GM23338 (cell line): ENCODE measurements at regions not wholly inside any gene's neighbourhood (a gene's known extent, or its start where the extent isn't known, plus 50 kb on each side); places are given as distances from the start of the nearest gene placed in this dataset.

ENCODE experiments used
- ATAC-seq: fragments of 200-7000 bp; cut with Tn5 transposase; 3 replicates; pipeline ENCODE4 v1.9.1; 2020
- DNase-seq: peaks from one replicate; pipeline ENCODE4 v3.0.0-alpha.2; 2015; ENCODE audit warnings: low spot score
- H2AFZ ChIP-seq: fragments of 200-600 bp; sonication (generic); 2 replicates; pipeline ENCODE4 v1.8.0; 2016; ENCODE audit warnings: antibody characterized with exemption, mild to moderate bottlenecking, moderate library complexity
- H3F3A ChIP-seq: fragments of 200-600 bp; sonication (generic); replicated peaks from 2 replicates; pipeline ENCODE4 v1.8.0; 2017; ENCODE audit warnings: antibody characterized with exemption, mixed run types, low read depth
- H3K27ac ChIP-seq: fragments of 200-600 bp; sonication (generic); 2 replicates; pipeline ENCODE4 v1.6.1; 2016; ENCODE audit warnings: low read depth
- H3K27me3 ChIP-seq: fragments of 200-600 bp; sonication (generic); 2 replicates; pipeline ENCODE4 v1.8.0; 2016; ENCODE audit warnings: mild to moderate bottlenecking, mixed run types, moderate library complexity; ENCODE audit not compliant: insufficient read depth
- H3K36me3 ChIP-seq: fragments of 200-600 bp; sonication (generic); 2 replicates; pipeline ENCODE4 v1.8.0; 2016; ENCODE audit warnings: mild to moderate bottlenecking; ENCODE audit not compliant: insufficient read depth
- H3K4me1 ChIP-seq: fragments of 200-600 bp; sonication (generic); 2 replicates; pipeline ENCODE4 v1.8.0; 2016; ENCODE audit warnings: mild to moderate bottlenecking, moderate library complexity; ENCODE audit not compliant: insufficient read depth
- H3K4me2 ChIP-seq: fragments of 200-600 bp; sonication (generic); 2 replicates; pipeline ENCODE4 v1.7.1; 2017; ENCODE audit warnings: mixed run types
- H3K4me3 ChIP-seq: fragments of 200-600 bp; sonication (generic); 2 replicates; pipeline ENCODE4 v1.6.1; 2016; ENCODE audit warnings: mixed run types
- H3K79me2 ChIP-seq: fragments of 200-600 bp; sonication (generic); replicated peaks from 2 replicates; pipeline ENCODE4 v1.8.0; 2017; ENCODE audit warnings: mild to moderate bottlenecking; ENCODE audit not compliant: insufficient read depth
- H3K9me2 ChIP-seq: fragments of 200-600 bp; sonication (generic); 2 replicates; pipeline ENCODE4 v1.8.0; 2017; ENCODE audit not compliant: insufficient read depth
- H4K20me1 ChIP-seq: fragments of 200-600 bp; sonication (generic); replicated peaks from 2 replicates; pipeline ENCODE4 v1.8.0; 2017; ENCODE audit warnings: mild to moderate bottlenecking; ENCODE audit not compliant: insufficient read depth
- H3K27ac Mint-ChIP-seq: 2 replicates; pipeline ENCODE4 v1.8.0; 2020; ENCODE audit warnings: inconsistent platforms, mild to moderate bottlenecking, moderate library complexity, mixed read lengths
- H3K27me3 Mint-ChIP-seq: 3 replicates; pipeline ENCODE4 v1.8.0; 2022; ENCODE audit warnings: low read depth, mild to moderate bottlenecking, moderate library complexity, mixed read lengths, inconsistent platforms; ENCODE audit not compliant: insufficient read depth, poor library complexity
- H3K36me3 Mint-ChIP-seq: 3 replicates; pipeline ENCODE4 v1.8.0; 2021; ENCODE audit warnings: low read depth, mild to moderate bottlenecking, inconsistent platforms, moderate library complexity, mixed read lengths
- H3K4me1 Mint-ChIP-seq: 3 replicates; pipeline ENCODE4 v1.8.0; 2020; ENCODE audit warnings: mild to moderate bottlenecking, inconsistent platforms, mixed read lengths
- H3K4me3 Mint-ChIP-seq: 3 replicates; pipeline ENCODE4 v1.8.0; 2021; ENCODE audit warnings: moderate library complexity, mild to moderate bottlenecking, inconsistent platforms, mixed read lengths
- H3K9me3 Mint-ChIP-seq: 3 replicates; pipeline ENCODE4 v1.8.0; 2020; ENCODE audit warnings: moderate library complexity, mild to moderate bottlenecking, inconsistent platforms, mixed read lengths
- CTCF ChIP-seq, 2 experiments: fragments of 200-600 bp in 1 of 2; sonication (generic) in 1 of 2; conservative IDR thresholded peaks; 2 replicates each; pipeline versions ENCODE4 v1.5.1 to v1.6.1; 2016 to 2017; ENCODE audit warnings: antibody characterized with exemption in 2 of 2, low read depth in 2 of 2, mild to moderate bottlenecking in 2 of 2, moderate library complexity in 1 of 2
- ETS1 ChIP-seq: IDR thresholded peaks from 2 replicates; pipeline ENCODE4 v1.6.1; 2016; ENCODE audit warnings: antibody characterized with exemption
- EZH2phosphoT487 ChIP-seq: fragments of 200-600 bp; sonication (generic); IDR thresholded peaks from one replicate; pipeline ENCODE4 v1.8.1; 2018; ENCODE audit warnings: antibody characterized with exemption; ENCODE audit not compliant: unreplicated experiment
- JUNB ChIP-seq: IDR thresholded peaks from one replicate; pipeline ENCODE4 v1.6.1; 2016; ENCODE audit warnings: antibody characterized with exemption; ENCODE audit not compliant: unreplicated experiment
- POLR2AphosphoS5 ChIP-seq: IDR thresholded peaks from 2 replicates; pipeline ENCODE4 v1.6.1; 2016; ENCODE audit warnings: antibody characterized with exemption, low read depth
- STAT1 ChIP-seq: IDR thresholded peaks from one replicate; pipeline ENCODE4 v1.6.1; 2016; ENCODE audit warnings: antibody characterized with exemption; ENCODE audit not compliant: unreplicated experiment
- ZNF114 ChIP-seq: fragments of 250-450 bp; sonication (Bioruptor Pico); IDR thresholded peaks from 2 replicates; pipeline ENCODE4 v1.5.0; 2020; ENCODE audit warnings: mild to moderate bottlenecking, moderate library complexity
- ZNF331 ChIP-seq: fragments of 250-450 bp; sonication (Bioruptor Pico); IDR thresholded peaks from 2 replicates; pipeline ENCODE4 v1.5.0; 2020; ENCODE audit warnings: low read depth, mild to moderate bottlenecking, moderate library complexity
- ZNF462 ChIP-seq: fragments of 250-450 bp; sonication (Bioruptor Pico); IDR thresholded peaks from 2 replicates; pipeline ENCODE4 v1.5.0; 2020; ENCODE audit warnings: mild to moderate bottlenecking, moderate library complexity
- TF ChIP-seq, protein P1 (sequence below): IDR thresholded peaks from one replicate; pipeline ENCODE4 v1.6.1; 2018; ENCODE audit warnings: antibody characterized with exemption; ENCODE audit not compliant: unreplicated experiment

DNA sequence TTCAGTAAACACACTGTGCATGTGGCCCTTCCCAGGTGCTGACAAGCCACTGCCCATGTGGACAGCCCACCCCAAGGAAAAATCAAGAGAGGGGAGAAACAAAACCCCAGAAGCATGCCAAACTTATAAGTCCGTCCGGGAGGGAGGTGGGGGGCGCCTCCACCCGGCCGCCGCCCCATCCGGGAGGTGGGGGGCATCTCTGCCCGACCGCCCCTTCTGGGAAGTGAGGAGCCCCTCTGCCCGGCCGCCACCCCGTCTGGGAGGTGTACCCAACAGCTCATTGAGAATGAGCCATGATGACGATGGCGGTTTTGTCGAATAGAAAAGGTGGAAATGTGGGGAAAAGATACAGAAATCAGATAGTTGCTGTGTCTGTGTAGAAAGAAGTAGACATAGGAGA lies 53.8 kb upstream of the C2CD4B start:
- Histone ChIP-seq H4K20me1 (no peaks in the 10 kb centered on the region), H3F3A (no peaks in the 10 kb centered on the region), H3K9me2 (peaks cover 7% of the 10 kb centered on the region; the same call in 1 of the 2 replicates), H3K27me3 (no peaks in the 10 kb centered on the region), H3K4me3 (no peak overlapping the region), H2AFZ (no peak overlapping the region), H3K4me1 (no peaks in the 10 kb centered on the region), H3K4me2 (no peak overlapping the region), H3K36me3 (peaks cover 11% of the 10 kb centered on the region), H3K79me2 (no peaks in the 10 kb centered on the region), H3K27ac (no peak overlapping the region)
- H3K36me3 Mint-ChIP-seq, result peaks cover 27% of the 10 kb centered on the region
- no peaks in the 10 kb centered on the region for H3K4me1 Mint-ChIP-seq
- no peak overlapping the region for H3K4me3 Mint-ChIP-seq
- peaks cover 1% of the 10 kb centered on the region for H3K27me3 Mint-ChIP-seq
- H3K27ac Mint-ChIP-seq, result no peak overlapping the region
- no peak for DNase-seq
- peaks cover 43% of the 10 kb centered on the region for H3K9me3 Mint-ChIP-seq
- ATAC-seq, result no peak
- TF ChIP-seq STAT1 (no peak), ZNF331 (CRISPR knock-in tag) (no peak), ZNF114 (no peak), ZNF462 (CRISPR knock-in tag) (no peak), CTCF (conservative IDR thresholded peaks at IDR 0.05; ENCODE audit: low read depth in 2 of 2) (no peak), ETS1 (no peak), POLR2AphosphoS5 (no peak), EZH2phosphoT487 (no peak), JUNB (no peak)
- TF ChIP-seq, protein P1, sequence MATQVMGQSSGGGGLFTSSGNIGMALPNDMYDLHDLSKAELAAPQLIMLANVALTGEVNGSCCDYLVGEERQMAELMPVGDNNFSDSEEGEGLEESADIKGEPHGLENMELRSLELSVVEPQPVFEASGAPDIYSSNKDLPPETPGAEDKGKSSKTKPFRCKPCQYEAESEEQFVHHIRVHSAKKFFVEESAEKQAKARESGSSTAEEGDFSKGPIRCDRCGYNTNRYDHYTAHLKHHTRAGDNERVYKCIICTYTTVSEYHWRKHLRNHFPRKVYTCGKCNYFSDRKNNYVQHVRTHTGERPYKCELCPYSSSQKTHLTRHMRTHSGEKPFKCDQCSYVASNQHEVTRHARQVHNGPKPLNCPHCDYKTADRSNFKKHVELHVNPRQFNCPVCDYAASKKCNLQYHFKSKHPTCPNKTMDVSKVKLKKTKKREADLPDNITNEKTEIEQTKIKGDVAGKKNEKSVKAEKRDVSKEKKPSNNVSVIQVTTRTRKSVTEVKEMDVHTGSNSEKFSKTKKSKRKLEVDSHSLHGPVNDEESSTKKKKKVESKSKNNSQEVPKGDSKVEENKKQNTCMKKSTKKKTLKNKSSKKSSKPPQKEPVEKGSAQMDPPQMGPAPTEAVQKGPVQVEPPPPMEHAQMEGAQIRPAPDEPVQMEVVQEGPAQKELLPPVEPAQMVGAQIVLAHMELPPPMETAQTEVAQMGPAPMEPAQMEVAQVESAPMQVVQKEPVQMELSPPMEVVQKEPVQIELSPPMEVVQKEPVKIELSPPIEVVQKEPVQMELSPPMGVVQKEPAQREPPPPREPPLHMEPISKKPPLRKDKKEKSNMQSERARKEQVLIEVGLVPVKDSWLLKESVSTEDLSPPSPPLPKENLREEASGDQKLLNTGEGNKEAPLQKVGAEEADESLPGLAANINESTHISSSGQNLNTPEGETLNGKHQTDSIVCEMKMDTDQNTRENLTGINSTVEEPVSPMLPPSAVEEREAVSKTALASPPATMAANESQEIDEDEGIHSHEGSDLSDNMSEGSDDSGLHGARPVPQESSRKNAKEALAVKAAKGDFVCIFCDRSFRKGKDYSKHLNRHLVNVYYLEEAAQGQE, result no peak
